ENCODE measurements at regions not wholly inside any gene's neighbourhood (a gene's known extent, or its start where the extent isn't known, plus 50 kb on each side); places are given as distances from the start of the nearest gene placed in this dataset.

GRCh38 chr3:102802819-102803420 lies 368.1 kb downstream of the ZPLD1 start:
- TF ChIP-seq CTCF (IDR thresholded peaks at IDR 0.05) (no peak), ZFX (IDR thresholded peaks at IDR 0.05; ENCODE audit: borderline replicate concordance) (no peak)

Data from 22Rv1 (cell line).